ENCODE measurements at regions not wholly inside any gene's neighbourhood (a gene's known extent, or its start where the extent isn't known, plus 50 kb on each side); places are given as distances from the start of the nearest gene placed in this dataset.

- no peak for TF ChIP-seq EP300 (IDR thresholded peaks at IDR 0.05; ENCODE audit: low read depth)
- no peak for TF ChIP-seq POLR2AphosphoS5 (IDR thresholded peaks at IDR 0.05)
- TF ChIP-seq POLR2A (IDR thresholded peaks at IDR 0.05), result no peak
Observed at GRCh38 chr9:90296539-90296938, 346.1 kb downstream of the DIRAS2 start.
